ENCODE measurements at regions not wholly inside any gene's neighbourhood (a gene's known extent, or its start where the extent isn't known, plus 50 kb on each side); places are given as distances from the start of the nearest gene placed in this dataset.
"Not testable (repeated sequence)": the region's sequence is repeated elsewhere in the genome, so short reads cannot be mapped to it uniquely, and the experiment has no call there.

DNA sequence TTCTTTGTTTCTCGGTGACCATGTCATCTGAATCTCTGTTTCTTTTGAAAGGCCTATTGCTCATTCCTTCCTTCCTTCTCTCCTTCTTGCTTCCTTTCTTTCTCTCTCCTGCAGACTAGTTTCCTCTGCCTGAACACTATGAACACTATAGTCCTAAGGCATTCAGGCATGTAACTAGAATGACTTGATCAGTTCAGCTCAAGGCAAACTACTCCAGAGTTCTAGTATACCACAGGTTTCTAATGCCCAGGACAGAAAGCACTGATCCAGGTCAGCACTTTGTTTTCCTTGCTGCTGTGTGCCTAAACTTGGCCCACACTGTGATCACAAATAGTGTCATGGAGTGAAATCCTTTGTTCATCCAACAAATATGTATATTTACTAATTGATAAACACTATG, 324.1 kb upstream of the GJE1 start:
- Mint-ChIP-seq H3K36me3 (ENCODE audit: low read depth) (no peaks in the 10 kb centered on the region), H3K27ac (peak overlapping the region in 1 of 3 experiments; percentile 10), H3K4me3 (no peak overlapping the region), H3K4me1 (no peaks in the 10 kb centered on the region), H3K9me3 (no peaks in the 10 kb centered on the region), H3K27me3 (ENCODE audit: low read depth) (no peaks in the 10 kb centered on the region)
- TF ChIP-seq, protein P1, sequence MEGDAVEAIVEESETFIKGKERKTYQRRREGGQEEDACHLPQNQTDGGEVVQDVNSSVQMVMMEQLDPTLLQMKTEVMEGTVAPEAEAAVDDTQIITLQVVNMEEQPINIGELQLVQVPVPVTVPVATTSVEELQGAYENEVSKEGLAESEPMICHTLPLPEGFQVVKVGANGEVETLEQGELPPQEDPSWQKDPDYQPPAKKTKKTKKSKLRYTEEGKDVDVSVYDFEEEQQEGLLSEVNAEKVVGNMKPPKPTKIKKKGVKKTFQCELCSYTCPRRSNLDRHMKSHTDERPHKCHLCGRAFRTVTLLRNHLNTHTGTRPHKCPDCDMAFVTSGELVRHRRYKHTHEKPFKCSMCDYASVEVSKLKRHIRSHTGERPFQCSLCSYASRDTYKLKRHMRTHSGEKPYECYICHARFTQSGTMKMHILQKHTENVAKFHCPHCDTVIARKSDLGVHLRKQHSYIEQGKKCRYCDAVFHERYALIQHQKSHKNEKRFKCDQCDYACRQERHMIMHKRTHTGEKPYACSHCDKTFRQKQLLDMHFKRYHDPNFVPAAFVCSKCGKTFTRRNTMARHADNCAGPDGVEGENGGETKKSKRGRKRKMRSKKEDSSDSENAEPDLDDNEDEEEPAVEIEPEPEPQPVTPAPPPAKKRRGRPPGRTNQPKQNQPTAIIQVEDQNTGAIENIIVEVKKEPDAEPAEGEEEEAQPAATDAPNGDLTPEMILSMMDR (IDR thresholded peaks at IDR 0.05; ENCODE audit: unreplicated experiment in 3 of 3) = no peak

DNA sequence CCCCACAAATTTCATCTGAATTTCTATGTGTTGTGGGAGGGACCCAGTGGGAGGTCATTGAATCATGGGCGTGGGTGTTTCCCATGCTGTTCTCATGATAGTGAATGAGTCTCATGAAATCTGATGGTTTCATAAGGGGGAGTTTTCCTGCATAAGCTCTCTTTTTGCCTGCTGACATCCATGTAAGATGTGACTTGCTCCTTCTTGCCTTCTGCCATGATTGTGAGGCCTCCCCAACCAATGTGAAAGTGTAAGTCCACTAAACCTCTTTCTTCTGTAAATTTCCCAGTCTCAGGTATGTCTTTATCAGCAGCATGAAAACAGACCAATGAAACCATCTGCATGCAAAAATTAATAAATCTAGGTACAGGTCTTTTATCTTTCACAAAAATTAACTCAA, 331.8 kb upstream of the GJE1 start:
- peaks cover 14% of the 10 kb centered on the region for H3K9me3 Mint-ChIP-seq
- not testable (repeated sequence) for H3K4me3 Mint-ChIP-seq; H3K36me3 Mint-ChIP-seq (ENCODE audit: low read depth)

DNA sequence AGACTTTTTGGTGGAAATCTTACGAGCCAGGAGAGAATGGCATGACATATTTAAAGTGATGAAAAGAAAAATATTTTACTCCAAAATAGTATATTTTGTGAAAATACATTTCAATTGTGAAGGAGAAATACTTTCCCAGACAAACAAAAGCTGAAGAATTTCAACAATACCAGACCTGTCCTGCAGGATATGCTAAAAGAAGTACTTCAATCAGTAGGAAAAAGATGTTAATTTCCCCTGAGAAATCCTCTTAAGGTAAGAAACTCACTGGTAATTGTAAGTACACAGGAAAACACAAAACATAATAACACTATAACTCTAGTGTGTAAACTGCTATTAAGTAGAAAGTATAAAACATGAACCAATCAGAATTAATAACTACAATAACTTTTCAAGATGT, 341.8 kb upstream of the GJE1 start:
- H3K27me3 Mint-ChIP-seq (ENCODE audit: low read depth) = peaks cover 5% of the 10 kb centered on the region
- H3K9me3 Mint-ChIP-seq = peaks cover 2% of the 10 kb centered on the region
- TF ChIP-seq, protein P1 (IDR thresholded peaks at IDR 0.05; ENCODE audit: unreplicated experiment in 3 of 3) = no peak
- H3K4me1 Mint-ChIP-seq = no peaks in the 10 kb centered on the region
- no peaks in the 10 kb centered on the region for H3K36me3 Mint-ChIP-seq (ENCODE audit: low read depth)
- H3K4me3 Mint-ChIP-seq = no peak overlapping the region
- H3K27ac Mint-ChIP-seq = no peak overlapping the region

More for the DNA sequence above, 331.8 kb upstream of the GJE1 start:
- H3K27ac Mint-ChIP-seq; H3K4me1 Mint-ChIP-seq; H3K27me3 Mint-ChIP-seq (ENCODE audit: low read depth): not testable (repeated sequence)

DNA sequence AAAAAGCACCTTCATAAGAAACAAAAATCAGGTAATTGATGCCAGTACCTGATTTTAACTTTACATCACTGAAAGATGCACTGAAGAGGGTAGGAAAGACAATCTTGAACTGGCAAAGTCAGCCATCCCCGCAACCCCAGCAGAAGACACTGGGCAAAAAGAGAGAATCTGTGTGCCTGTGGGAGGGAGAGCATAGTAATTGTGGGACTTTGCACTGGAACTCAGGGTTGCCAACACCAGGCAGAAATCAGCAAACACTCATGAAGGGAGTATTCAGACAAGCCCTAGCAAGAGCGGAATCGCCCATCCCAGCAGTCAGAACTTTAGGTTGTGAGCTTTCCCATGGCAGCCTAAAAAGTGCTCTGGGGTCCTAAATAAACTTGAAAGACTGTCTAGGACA, 344.6 kb upstream of the GJE1 start:
- TF ChIP-seq, protein P1 (IDR thresholded peaks at IDR 0.05; ENCODE audit: unreplicated experiment in 3 of 3) = no peak
- no peaks in the 10 kb centered on the region for H3K36me3 Mint-ChIP-seq (ENCODE audit: low read depth)
- H3K4me3 Mint-ChIP-seq = no peak overlapping the region
- H3K4me1 Mint-ChIP-seq = no peaks in the 10 kb centered on the region
- H3K27ac Mint-ChIP-seq = no peak overlapping the region
- no peaks in the 10 kb centered on the region for H3K9me3 Mint-ChIP-seq
- H3K27me3 Mint-ChIP-seq (ENCODE audit: low read depth) = peaks cover 5% of the 10 kb centered on the region

DNA sequence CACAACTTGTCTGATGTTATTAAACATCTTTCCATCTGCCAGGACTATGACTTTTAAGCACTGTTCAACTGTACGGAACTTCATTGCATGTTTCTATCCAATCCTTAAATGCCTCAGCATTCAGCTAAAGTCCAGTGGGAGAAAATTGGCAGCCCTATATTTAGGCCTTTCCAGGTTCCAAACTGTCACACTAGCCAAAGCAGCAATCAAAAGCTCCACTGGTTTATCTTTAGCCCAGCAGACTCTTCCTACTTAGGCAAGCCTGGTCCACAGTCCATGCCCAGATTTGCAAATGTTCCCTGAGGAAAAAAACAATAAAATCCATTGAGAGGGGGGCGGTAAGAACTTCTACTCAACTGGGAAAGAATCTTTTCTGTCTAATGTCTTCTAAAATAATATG, 349.1 kb upstream of the GJE1 start:
- Mint-ChIP-seq H3K27ac (no peak overlapping the region), H3K9me3 (no peaks in the 10 kb centered on the region), H3K36me3 (ENCODE audit: low read depth) (no peaks in the 10 kb centered on the region), H3K4me1 (no peaks in the 10 kb centered on the region), H3K4me3 (no peak overlapping the region), H3K27me3 (ENCODE audit: low read depth) (no peaks in the 10 kb centered on the region)
- TF ChIP-seq, protein P1 (IDR thresholded peaks at IDR 0.05; ENCODE audit: unreplicated experiment in 3 of 3) = no peak

DNA sequence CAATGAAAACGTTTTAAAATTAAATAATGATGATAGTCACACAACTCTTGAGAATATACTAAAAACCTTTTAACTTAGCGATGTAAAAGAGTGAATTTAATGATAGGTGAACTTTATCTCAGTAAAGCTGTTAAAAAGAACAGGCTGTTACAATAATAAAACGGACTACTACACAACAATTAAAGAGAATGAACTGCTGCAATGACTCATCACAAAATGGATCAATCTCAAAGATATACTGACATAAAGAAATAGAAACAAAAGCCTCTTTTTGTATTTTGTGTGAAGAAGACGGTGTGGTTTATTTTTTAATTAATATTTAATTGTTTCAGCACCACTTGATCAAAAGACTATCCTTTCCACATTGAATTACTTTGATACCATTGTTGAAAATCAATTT, 352.4 kb upstream of the GJE1 start:
- TF ChIP-seq, protein P1 (IDR thresholded peaks at IDR 0.05; ENCODE audit: unreplicated experiment in 3 of 3) = no peak
- Mint-ChIP-seq H3K9me3 (no peaks in the 10 kb centered on the region), H3K4me3 (no peak overlapping the region), H3K4me1 (no peaks in the 10 kb centered on the region), H3K27me3 (ENCODE audit: low read depth) (no peaks in the 10 kb centered on the region), H3K27ac (no peak overlapping the region), H3K36me3 (ENCODE audit: low read depth) (no peaks in the 10 kb centered on the region)

Data from nephron (organoid).